SKM-1 (cell line): ENCODE measurements at regions not wholly inside any gene's neighbourhood (a gene's known extent, or its start where the extent isn't known, plus 50 kb on each side); places are given as distances from the start of the nearest gene placed in this dataset.
"Not testable (repeated sequence)": the region's sequence is repeated elsewhere in the genome, so short reads cannot be mapped to it uniquely, and the experiment has no call there.

Experiments
- DNase-seq: peaks from one replicate; lab custom pipeline; 2025; ENCODE audit not compliant: unreplicated experiment; lab: John Stamatoyannopoulos, UW

DNA sequence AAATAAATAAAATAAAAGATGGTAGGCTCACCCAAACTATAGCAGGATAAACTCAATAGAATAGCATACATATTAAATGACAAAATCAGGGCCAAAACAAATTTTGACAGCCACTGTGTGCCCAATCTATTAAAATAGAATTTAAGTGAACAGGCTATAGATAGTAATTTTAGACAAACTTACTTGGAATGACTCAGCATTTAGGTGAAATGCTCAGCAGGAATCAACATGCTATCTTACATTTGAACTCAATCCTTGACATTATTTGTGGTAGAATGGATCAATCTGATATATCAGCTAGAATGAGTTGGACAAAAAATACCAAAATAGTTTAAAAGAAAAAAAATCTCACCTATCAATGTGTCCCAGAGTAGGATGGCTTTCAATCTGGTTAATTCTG lies 578.6 kb downstream of the RFPL4B start:
- no peak for DNase-seq

DNA sequence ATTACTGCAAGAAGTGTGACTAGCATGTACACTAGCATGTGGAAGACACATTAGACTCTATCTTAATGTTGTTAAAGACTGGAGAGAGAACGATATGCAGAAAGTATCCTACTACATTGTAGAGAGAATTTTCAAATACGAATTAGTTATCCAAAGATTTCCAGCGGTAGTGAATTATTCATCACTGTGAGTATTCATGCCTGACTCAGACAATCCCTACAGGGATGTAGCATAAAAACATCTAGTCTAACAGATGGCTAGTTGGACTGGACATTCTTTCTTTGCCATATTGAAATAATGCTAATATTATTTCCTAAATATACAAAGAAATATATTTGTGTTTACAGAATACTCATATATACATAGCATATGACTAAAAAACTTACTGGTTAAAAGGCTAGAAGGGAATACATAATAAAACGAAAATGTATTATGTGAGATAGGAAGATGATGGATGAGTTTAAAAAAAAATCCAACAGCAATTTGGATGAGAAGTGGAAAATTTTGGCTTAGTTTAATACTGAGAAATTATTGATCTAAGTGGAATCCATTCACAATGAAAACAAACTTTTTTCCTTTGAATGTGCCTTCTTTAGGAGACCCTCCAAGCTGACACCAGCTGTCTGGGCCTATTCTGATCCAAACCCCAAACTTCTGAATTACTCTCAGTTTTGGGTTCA lies 580.7 kb downstream of the RFPL4B start:
- DNase-seq: no peak

DNA sequence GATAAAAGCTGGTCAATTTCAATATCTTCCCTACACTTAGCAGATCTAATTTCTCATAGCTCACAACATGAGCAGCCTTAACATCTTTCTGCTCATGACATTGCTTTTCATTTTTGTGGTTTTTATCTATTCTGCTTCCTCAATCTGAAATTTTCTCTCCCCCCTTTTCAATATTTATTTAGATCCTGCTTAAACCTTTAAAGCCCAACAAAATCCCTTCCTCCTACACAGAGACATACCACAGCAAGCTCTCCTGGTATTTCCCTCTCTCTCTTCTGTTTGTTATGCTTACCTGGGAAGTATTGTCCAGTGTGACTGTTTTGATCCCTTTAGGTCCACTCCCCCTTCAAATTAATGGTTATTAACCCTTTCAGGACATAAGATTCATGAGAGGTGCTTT lies 582.5 kb downstream of the RFPL4B start:
- no peak for DNase-seq

DNA sequence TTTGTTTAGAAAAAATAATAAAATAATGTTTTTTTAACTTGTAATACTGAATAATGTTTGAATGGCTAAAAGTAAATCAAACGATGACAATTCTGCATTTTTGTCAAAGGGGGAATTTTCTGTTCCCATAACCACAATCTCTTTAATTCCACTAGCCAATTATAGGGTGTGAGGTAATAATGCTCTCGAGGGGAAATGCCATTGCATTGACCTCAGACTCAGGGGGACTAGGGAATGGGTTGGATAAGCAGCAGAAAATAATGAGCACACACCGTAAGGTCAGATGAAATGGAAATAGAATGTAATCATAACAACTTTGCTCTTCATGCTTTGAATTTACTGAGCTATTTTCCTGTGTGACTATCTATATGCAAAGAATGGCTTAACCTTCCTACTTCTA lies 584.7 kb downstream of the RFPL4B start:
- DNase-seq: no peak

DNA sequence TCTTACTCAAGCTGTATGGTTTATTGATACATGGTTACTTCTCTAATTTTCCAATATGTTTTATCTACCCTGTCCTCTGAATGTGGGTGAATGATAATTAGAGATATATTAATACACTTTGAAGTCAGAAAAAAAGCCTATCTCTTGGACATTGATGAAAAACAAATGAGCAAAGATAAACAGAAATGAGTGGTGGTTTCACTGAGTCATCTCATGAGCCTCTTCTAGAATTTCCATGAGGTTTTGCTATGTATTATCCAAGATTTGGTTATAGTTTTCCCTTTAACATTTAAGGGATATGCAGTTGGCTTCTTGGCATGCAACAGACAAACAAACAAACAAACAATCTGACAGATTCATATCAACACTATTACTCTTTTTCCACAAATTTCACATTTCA lies 586.8 kb downstream of the RFPL4B start:
- DNase-seq: no peak

DNA sequence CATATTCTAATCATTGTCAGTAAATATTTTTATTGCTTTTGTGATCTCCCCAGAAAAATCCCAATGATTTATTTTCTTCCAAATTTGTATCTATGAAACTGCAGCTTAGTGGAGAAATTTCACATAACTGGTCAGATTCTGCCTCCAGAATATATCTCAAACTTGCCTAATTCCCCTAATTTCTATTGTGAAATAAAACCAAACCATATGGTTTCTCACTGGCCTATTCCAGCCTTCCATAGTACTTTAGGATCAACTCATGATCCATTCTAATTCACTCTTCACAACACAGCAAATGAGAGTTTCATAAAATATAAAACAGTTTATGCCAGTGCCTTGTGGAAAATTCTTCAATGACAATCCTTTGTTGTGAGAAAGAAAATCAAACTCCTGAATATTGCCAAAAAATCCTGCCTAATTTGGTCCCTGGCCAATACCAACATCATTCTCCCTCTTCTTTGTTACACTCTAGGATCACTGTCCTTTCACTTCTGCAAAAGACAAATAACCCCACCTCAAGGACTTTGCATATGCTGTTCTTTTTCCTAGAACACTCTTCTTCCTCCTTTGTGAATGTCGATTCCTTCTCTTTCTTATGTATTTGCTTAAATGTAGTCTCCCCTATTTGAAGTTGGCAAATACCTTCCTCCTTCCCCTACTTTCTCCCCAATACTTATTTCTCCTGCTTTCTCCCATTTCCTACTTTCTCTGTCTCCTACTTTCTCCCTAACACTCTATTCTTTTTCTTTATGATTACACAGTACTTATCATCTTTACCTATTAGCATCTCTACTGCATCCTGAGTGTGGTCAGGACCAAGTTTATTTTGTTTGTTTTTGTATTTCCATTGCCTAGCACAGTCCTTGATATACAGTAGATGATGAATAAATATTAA lies 587.5 kb downstream of the RFPL4B start:
- no peak for DNase-seq

DNA sequence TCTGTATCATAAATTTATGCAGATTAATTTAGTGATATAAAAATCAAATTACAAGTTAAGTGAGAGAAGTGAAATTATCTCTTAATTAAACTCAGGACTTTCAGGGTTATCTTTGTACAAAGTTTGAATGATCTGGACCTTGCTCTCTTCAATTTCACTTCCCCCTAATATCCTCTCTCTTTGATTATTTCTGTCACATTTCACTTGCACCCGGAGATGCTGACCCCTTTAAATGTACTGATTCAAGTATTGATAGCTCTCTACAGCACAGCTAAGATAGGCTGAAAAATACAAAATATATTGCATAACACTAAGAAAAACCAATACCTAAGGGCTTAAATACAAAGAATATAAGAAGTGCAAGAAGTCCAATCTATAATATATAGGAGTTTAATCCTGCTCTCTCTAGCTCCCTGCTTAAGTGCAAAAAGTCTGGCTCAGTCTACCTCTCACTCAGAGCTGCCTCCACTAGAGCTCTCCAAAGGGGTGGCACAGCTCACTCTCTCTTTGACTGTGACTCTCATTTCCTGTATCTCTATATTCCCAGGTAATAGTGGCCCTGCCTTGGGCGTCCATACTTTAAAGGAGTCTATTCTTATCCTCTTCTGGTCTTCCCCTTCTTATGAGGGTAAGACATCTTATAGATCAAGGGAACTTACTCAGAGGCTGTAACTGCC lies 588.4 kb downstream of the RFPL4B start:
- DNase-seq: no peak

DNA sequence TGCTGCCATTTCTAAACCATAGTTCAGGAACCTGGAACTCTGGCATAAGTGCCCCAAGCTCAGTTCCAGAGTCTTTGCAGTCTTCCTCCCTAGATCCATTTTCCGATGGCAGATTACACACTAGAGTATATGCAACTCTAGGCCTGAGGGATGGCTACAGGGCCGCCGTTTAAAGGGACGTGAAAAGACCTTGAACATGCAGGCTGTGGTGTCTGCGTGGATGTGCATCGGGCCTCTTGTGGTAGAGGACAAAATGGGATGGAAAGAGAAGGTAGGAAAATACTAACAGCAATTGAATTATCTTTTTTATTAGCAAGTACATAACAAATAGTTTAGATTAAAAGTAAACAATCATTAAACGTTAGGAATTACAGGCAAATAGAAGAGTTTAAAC lies 588.9 kb downstream of the RFPL4B start:
- DNase-seq: no peak

DNA sequence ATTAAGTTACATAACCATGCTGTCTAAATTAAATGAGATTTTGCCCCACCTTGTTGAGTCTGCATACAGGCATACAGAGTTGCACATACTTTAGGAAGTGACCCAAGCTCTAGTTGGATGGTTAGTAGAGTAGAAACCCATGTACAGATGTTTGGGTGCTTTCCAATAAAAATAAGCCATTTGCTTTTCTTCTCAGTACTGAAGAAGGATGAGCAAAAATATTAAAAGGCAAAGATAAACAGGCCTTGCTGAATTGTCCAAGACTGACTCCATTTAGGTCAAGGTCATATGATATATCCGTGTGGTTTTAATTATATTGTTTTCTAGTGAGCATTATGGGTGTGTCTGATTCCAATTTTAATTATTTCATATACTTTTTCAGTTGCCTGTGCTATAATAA lies 589.4 kb downstream of the RFPL4B start:
- no peak for DNase-seq

DNA sequence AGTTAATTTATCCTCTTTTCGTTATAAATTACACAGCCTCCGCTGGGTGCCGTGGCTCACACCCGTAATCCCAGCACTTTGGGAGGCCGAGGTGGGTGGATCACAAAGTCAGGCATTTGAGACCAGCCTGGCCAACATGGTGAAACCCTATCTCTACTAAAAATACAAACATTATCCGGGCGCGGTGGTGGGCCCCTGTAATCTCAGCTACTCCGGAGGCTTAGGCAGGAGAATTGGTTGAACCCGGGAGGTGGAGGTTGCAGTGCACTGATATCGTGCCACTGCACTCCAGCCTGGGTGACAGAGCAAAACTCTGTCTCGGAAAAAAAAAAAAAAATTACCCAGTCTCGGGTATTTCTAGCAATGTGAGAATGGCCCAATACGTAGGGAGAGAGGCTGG lies 590.6 kb downstream of the RFPL4B start:
- not testable (repeated sequence) for DNase-seq

DNA sequence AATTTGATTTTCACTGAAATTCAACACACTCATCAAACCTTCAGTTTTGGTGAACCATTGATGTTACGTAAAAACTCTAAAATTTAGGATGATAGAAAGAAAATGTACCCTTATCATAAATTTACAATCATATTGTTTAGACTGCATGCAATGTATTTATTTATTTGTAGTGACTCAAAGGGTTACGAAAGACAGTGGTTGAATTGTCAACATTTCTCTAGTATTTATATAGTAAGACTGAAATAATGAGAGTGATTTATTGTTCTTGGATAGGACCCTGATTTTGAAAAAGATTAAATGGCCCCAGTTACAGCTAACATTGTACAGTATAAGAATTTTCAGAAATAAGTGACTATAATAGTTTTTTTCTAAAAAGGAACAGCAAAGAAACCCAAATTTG lies 591.5 kb downstream of the RFPL4B start:
- DNase-seq: no peak

DNA sequence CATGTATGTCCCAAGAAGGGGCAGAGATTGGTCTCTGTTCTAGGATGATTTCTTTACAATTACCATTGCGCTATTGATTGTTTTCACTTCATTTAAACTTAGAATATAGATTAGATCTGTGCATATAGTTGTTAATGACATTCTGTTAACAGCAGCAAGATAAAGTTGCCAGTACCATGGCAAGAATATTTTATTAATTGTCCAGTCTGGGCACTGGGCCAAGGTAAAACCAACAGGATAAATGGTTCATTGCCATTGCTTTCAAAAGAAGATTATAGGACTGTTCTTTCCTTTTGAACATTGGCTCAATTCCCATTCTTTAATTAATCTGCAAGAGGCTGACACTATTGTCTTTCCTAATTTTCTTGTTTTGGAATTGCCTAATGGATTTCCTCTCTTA lies 592.4 kb downstream of the RFPL4B start:
- no peak for DNase-seq

DNA sequence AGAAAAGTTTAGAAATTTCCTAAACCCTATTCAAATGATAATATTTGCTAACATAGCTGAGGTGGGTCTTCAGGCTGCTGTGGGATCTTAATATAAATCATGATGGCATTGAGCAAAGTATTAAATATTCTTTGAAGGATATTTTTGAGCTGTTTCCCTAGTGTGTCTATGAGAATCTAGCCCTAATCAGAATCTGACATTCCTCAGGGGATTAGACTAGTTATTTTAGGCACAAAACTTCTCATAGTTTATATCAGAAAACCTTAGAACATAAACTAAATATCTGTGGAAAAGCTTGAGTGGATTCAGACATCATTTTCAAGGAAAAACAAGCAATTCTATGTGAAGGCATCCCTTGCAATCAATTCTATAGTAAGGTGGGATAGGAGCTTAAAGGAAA lies 594.5 kb downstream of the RFPL4B start:
- no peak for DNase-seq

DNA sequence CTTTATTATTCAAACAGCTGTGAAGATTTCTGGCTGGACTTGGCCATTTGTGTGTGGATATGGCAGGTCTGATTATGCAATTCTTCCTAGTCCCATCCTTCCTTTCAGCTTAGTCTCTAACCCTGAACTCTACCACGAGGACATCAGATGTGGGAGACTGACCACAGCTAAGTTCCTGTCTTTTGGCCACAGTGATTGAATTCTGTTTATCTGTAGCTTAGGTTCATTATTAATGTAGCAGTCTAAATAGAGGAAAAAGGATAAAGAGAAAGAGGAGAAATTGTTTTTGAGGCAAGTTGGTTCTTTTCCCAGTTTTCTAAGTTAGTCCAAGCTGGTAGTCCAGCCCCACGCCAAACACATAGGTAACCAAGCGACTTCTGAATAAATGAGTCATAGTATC lies 598.9 kb downstream of the RFPL4B start:
- no peak for DNase-seq

DNA sequence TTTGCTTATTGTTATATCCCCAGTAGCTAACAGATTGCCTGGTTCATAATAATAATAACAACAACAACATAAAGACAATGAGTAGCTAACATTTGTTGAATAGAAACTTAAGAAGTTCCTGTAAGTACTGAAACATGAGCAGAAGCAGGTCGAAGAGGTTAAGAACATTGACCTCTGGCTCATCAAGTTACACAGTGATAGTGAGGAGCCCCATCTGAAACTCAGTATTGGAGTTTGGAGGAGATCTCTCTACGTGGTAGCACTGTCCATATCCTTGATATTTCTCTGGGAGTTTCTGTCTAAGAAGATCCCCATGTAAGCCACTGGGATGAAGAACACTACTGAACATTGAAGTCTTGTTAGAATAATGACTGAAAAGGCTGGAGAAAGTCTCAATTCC lies 600.4 kb downstream of the RFPL4B start:
- DNase-seq: no peak

DNA sequence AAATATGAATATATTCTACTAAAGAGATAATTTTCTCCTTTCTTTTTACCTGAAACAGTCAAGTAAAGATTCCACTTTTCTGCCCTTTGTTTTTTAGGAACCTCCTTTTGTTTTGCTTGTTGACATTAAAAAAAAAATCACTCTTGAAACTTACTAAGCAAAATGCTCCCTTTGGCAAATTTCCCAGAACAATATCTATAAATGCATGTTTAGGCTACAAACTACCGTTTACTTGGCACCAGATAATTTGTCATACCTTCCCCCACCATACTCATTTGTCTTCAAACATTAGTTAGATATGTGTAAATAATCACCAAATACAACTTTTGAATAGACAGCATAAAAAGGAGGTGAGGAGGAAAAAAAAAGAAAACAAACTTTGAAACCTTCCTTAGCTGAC lies 604.7 kb downstream of the RFPL4B start:
- no peak for DNase-seq

DNA sequence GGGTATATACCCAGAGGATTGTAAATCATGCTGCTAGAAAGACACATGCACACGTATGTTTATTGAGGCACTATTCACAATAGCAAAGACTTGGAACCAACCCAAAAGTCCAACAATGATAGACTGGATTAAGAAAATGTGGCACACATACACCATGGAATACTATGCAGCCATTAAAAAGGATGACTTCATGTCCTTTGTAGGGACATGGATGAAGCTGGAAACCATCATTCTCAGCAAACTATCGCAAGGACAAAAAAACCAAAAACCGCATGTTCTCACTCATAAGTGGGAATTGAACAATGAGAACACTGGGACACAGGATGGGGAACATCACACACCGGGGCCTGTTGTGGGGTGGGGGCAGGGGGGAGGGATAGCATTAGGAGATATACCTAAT lies 608.6 kb downstream of the RFPL4B start:
- DNase-seq: not testable (repeated sequence)

DNA sequence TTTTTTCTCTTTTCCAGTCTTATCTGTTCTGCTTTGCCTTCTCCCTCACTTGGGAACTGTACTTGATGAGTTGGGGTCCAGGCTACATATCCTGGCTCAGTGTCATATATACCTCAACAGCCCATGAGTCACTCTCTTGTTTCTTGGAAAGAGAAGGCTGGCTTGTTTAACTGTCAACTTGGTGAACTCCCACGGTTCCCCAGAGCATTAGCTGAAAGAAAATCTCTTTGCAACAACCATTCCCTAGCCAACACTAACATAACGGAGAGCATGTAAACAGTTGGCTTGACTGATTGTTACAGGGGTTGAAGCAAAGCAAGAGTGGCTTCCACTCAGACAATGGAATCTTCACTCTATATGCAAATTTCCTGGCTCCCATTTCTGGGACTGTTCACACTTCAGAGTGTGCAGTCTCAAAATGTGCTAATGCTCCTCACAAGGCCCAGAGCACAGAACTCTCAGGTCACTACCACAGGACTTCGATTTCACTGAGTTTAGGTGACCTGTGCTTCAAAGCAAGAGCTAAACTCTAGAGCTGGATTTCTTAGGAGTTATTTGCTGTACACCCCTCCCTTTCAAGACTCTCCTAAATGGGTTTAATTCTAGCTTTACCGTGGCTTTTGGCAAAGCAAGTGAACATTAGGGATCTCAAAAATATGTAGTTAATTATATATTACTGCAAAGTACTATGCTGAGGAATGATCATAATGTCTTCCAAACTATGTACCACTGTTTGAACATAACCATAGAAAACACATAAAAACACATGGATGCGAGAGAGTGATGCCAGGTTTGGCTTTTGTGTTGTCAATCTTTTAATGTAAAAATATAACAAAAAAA lies 609.8 kb downstream of the RFPL4B start:
- DNase-seq: no peak

DNA sequence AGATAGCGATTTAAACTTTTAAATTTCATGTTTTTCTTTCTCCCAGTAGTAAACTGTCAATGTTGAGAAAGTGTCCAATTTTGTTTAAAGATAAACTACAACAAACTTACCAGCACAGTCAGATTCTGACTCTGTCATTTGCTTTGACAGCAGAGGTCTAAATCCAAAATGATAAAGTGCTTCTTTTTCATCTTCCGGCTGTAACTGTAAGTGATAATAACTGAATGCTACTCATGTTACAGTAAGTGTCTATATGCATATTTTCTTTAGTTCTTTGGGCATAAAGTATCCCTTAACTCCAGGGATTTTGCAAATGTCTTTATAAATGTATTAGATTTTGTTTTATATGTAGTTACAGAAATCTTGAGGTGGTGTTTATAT lies 610.4 kb downstream of the RFPL4B start:
- DNase-seq: no peak

DNA sequence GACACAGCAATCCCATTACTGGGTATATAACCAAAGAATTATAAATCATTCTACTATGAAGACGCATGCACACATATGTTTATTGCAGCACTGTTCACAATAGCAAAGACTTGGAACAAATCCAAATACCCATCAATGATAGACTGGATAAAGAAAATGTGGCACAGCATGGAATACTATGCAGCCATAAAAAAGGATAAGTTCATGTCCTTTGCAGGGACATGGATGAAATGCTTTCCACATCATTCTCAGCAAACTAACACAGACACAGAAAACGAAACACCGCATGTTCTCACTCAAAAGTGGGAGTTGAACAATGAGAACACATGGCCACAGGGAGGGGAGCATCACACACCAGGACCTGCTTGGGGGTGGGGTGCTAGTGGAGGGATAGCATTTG lies 613.0 kb downstream of the RFPL4B start:
- DNase-seq: not testable (repeated sequence)

DNA sequence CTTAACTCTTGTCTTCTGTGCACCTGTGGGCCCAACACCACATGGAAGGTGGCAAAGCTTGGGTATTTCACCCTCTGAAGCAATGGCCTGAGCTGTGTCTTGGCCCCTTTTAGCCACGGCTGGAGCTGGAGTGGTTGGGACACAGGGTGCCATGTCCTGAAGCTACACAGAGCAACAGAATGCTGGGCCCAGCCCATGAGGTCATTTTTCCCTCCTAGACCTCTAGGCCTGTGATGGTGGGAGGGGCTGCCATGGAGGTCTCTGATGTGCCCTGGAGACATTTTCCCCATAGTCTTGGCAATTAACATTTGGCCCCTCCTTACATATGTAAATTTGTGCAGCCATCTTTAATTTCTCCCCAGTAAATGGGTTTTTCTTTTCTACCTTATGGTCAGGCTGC lies 620.8 kb downstream of the RFPL4B start:
- DNase-seq: no peak
